T-helper 1 cell treated with Interleukin-12 subunit alpha and Interleukin-12 subunit beta and Interleukin-4 antibody, amounts not matched to agents 30 μg/mL and 1 μg/mL, for 36 hours (primary cell): ENCODE measurements at regions not wholly inside any gene's neighbourhood (a gene's known extent, or its start where the extent isn't known, plus 50 kb on each side); places are given as distances from the start of the nearest gene placed in this dataset.

Experiments used
- H3K27ac Mint-ChIP-seq: one replicate; pipeline ENCODE4 v1.8.0; 2021; ENCODE audit warnings: mild to moderate bottlenecking, mixed read lengths
- H3K27me3 Mint-ChIP-seq: one replicate; pipeline ENCODE4 v1.8.0; 2021; ENCODE audit warnings: low read depth, mixed read lengths
- H3K36me3 Mint-ChIP-seq: one replicate; pipeline ENCODE4 v1.8.0; 2021; ENCODE audit warnings: low read depth, mixed read lengths
- H3K4me1 Mint-ChIP-seq: one replicate; pipeline ENCODE4 v1.8.0; 2021; ENCODE audit warnings: low read depth, mixed read lengths
- H3K4me3 Mint-ChIP-seq: one replicate; pipeline ENCODE4 v1.8.0; 2021; ENCODE audit warnings: mild to moderate bottlenecking, moderate library complexity, mixed read lengths
- H3K9me3 Mint-ChIP-seq: one replicate; pipeline ENCODE4 v1.8.0; 2021; ENCODE audit warnings: mixed read lengths

GRCh38 chr3:111244760-111245159 is 173.1 kb downstream of the NECTIN3 start:
- Mint-ChIP-seq H3K27ac (no peak overlapping the region), H3K36me3 (peaks cover 15% of the 10 kb centered on the region), H3K4me3 (no peak overlapping the region), H3K9me3 (peaks cover 24% of the 10 kb centered on the region), H3K27me3 (no peaks in the 10 kb centered on the region), H3K4me1 (peaks cover 16% of the 10 kb centered on the region)

DNA sequence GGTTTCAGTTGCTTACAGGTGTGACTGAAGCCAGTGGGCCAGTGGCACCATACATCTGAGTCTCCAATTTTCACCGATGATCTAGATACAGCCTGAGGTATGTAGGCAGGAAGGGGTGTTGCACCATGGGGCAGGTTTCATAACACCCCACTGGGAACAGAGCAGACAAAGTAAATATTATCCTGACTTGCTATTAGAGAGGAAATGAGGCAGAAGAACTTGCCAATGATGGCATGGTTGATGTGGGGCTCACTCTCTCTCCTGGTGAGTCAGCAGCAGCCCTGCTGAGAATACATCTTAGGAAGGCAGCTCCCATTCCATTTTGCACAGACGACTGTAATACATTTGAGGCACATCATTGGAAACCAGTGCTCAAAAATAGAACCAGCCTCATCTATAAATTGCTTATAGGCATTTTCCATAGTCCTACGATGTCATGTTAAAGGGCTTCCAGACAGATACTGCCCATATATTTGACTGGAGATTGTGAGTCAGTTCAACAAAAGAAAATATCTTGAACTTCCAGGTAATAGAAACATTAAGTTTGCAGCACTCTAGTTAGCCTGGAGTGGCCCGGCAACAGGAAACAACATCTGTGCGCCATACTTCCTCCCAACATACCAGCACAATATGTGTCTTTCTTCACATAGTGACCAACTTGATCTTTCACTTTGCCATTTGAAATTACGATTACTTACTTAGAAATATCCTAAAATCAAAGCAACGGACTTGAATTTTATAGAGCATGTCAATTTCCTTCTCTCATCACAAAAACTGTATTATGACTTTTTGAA is 175.5 kb downstream of the NECTIN3 start:
- H3K27ac Mint-ChIP-seq: no peak overlapping the region
- peaks cover 9% of the 10 kb centered on the region for H3K36me3 Mint-ChIP-seq
- peaks cover 4% of the 10 kb centered on the region for H3K27me3 Mint-ChIP-seq
- peaks cover 11% of the 10 kb centered on the region for H3K4me1 Mint-ChIP-seq
- peaks cover 17% of the 10 kb centered on the region for H3K9me3 Mint-ChIP-seq
- H3K4me3 Mint-ChIP-seq: no peak overlapping the region

DNA sequence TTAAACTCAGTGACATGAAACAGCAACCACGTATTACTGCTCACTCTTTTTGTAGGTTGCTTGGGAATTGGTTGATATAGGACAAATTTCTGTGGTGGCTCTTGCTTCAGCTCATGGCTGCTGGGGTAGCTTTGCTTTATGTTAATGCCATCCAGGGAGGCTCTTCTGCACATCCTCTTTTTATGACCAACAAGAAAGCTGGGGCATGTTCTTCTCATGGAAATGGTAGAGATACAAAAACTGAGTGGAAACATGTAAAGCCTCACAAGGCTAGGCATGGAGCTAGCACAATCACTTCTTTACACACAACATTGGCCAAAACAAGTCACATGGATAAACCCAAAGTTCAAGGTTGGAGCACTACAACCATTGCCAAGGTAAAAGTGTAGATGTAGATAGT is 176.8 kb downstream of the NECTIN3 start:
- Mint-ChIP-seq H3K36me3 (peaks cover 9% of the 10 kb centered on the region), H3K27me3 (peaks cover 4% of the 10 kb centered on the region), H3K4me1 (peaks cover 18% of the 10 kb centered on the region), H3K27ac (no peak overlapping the region), H3K4me3 (no peak overlapping the region), H3K9me3 (peaks cover 17% of the 10 kb centered on the region)

DNA sequence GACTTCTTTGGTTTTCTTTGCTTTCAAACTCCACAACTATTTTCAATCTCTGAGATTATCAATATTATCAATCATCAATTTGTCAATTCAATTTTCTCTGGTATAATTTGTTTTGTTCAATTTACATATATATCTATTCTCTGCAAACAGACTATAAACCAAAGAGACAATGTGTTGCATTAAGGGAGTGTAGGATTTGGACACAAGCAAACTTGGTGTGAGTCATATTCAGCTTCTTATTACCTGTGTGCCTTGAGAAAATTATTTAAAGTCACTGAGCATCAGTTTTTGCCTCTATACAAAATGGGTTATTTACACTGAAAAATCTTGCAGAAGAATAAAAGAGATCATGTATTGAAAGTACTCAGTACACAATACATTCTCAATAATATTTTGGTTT is 177.8 kb downstream of the NECTIN3 start:
- Mint-ChIP-seq H3K27me3 (peaks cover 4% of the 10 kb centered on the region), H3K27ac (no peak overlapping the region), H3K4me1 (peaks cover 24% of the 10 kb centered on the region), H3K9me3 (peaks cover 9% of the 10 kb centered on the region), H3K36me3 (peaks cover 7% of the 10 kb centered on the region), H3K4me3 (no peak overlapping the region)

DNA sequence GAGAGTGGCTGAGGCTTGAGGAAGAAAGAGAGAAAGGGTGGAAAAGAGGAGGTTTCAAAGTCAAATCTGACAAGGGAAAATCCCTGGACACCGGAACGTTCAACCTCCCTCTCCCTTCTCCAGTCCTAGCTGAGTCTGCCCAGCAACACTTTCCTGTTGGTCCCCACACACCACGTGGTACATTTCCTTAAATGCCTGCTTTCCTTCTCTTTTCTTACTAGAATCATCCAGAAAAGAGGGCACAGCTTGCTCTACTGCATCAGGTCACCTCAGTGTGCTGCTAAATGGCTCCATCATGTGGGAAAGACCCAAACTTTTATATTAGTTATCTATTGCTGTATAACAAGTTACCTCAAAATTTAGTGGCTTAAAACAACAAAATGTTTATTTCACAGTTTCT is 181.2 kb downstream of the NECTIN3 start:
- Mint-ChIP-seq H3K27me3 (peaks cover 4% of the 10 kb centered on the region), H3K36me3 (peaks cover 8% of the 10 kb centered on the region), H3K4me3 (no peak overlapping the region), H3K4me1 (peaks cover 14% of the 10 kb centered on the region), H3K9me3 (peaks cover 6% of the 10 kb centered on the region), H3K27ac (no peak overlapping the region)

DNA sequence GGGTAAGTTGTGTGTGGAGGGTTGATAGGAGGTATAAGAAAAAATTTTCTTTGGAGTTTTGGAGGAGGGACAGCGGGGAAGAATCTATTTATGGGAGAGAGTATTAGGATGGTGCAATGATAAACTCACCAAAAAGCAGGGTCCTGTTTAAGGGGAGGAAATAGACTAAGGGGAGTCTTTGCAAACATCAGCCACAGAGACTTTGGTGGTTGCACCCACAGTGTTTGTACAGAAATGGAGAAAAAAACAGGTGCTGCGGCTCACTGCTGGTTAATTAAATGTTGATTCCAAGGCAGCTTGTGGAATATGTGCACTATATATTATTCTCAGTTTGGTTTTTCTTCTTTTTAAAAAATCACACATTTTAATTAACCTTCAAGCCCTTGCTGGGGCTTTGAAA is 182.1 kb downstream of the NECTIN3 start:
- Mint-ChIP-seq H3K4me3 (no peak overlapping the region), H3K4me1 (peaks cover 14% of the 10 kb centered on the region), H3K9me3 (peaks cover 6% of the 10 kb centered on the region), H3K27ac (no peak overlapping the region), H3K36me3 (peaks cover 5% of the 10 kb centered on the region), H3K27me3 (peaks cover 8% of the 10 kb centered on the region)

DNA sequence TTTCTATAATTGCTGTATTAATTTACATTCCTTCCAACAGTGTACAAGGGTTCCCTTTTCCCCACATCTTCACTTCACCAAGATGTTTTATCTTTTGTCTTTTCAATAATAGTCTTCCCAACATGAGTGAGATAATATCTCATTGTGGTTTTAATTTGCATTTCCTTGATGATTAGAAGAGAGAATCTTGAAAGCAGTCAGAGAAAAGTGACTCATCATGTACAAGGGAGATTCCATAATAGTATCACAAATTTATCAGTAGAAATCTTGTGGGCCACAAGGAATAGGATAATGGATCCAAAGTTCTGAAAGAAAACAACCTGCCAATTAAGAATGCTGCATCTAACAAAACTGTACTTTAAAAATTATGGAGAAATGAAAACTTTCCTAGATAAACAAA is 189.3 kb downstream of the NECTIN3 start:
- H3K27me3 Mint-ChIP-seq: peaks cover 15% of the 10 kb centered on the region
- no peak overlapping the region for H3K4me3 Mint-ChIP-seq
- peak overlapping the region; percentile 13 for H3K27ac Mint-ChIP-seq
- H3K4me1 Mint-ChIP-seq: peaks cover 17% of the 10 kb centered on the region
- H3K36me3 Mint-ChIP-seq: peaks cover 8% of the 10 kb centered on the region
- H3K9me3 Mint-ChIP-seq: peaks cover 30% of the 10 kb centered on the region

- Mint-ChIP-seq H3K4me3 (no peak overlapping the region), H3K27ac (no peak overlapping the region), H3K27me3 (peaks cover 1% of the 10 kb centered on the region), H3K9me3 (peaks cover 15% of the 10 kb centered on the region), H3K4me1 (no peaks in the 10 kb centered on the region), H3K36me3 (peaks cover 4% of the 10 kb centered on the region)
These were observed 198.2 kb downstream of the NECTIN3 start for GRCh38 chr3:111269777-111270176.

GRCh38 chr3:111277226-111277625 is 205.6 kb downstream of the NECTIN3 start:
- peaks cover 29% of the 10 kb centered on the region for H3K4me1 Mint-ChIP-seq
- peaks cover 5% of the 10 kb centered on the region for H3K27me3 Mint-ChIP-seq
- H3K36me3 Mint-ChIP-seq: no peaks in the 10 kb centered on the region
- H3K9me3 Mint-ChIP-seq: no peaks in the 10 kb centered on the region
- no peak overlapping the region for H3K4me3 Mint-ChIP-seq
- H3K27ac Mint-ChIP-seq: no peak overlapping the region

DNA sequence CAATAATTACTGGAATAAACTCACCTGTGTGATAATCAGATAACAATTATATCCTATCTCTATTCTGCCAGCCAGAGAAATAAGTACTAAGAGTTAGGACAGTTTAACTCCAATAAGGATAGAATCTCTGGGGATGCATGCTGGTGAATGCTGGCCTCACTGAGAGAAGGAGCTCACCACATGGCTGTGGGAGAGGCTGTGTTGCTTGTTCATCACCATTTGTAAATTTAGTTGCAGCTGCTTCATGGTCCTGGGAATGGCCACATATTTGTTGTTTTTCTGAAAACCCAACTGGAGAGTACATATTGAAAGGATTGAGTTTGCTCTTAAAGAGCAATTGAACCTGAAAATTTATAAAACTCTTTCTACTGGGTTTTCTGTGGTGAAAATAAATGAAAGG is 207.3 kb downstream of the NECTIN3 start:
- Mint-ChIP-seq H3K27ac (no peak overlapping the region), H3K4me3 (no peak overlapping the region)

GRCh38 chr3:111282024-111282423 is 210.4 kb downstream of the NECTIN3 start:
- Mint-ChIP-seq H3K9me3 (peaks cover 3% of the 10 kb centered on the region), H3K27me3 (no peaks in the 10 kb centered on the region), H3K4me3 (no peak overlapping the region), H3K36me3 (no peaks in the 10 kb centered on the region), H3K4me1 (peaks cover 37% of the 10 kb centered on the region), H3K27ac (no peak overlapping the region)

More for the DNA sequence above, 207.3 kb downstream of the NECTIN3 start:
- Mint-ChIP-seq H3K4me1 (peaks cover 35% of the 10 kb centered on the region), H3K9me3 (no peaks in the 10 kb centered on the region), H3K36me3 (no peaks in the 10 kb centered on the region), H3K27me3 (peaks cover 5% of the 10 kb centered on the region)

DNA sequence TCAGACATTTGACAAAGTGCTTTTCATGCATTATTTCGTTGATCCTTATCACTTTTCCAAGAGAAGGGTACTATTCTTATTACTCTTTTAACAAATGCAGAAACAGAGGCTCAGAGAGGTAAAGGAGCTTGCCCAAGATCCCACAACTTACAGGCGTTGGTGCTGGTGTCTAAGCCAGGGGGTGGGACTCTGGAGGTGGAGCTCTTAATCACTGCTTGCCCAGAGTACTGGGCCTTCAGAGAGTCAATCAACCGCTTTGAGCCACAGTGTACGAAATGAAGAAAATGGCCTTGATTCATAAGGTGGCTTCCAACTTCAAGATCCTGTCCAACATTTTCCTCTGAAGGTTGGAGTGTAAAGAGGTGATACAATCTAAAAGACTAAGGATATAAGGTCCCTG is 211.5 kb downstream of the NECTIN3 start:
- Mint-ChIP-seq H3K36me3 (no peaks in the 10 kb centered on the region), H3K27ac (no peak overlapping the region), H3K27me3 (no peaks in the 10 kb centered on the region), H3K4me3 (no peak overlapping the region), H3K9me3 (peaks cover 3% of the 10 kb centered on the region), H3K4me1 (peaks cover 31% of the 10 kb centered on the region)

DNA sequence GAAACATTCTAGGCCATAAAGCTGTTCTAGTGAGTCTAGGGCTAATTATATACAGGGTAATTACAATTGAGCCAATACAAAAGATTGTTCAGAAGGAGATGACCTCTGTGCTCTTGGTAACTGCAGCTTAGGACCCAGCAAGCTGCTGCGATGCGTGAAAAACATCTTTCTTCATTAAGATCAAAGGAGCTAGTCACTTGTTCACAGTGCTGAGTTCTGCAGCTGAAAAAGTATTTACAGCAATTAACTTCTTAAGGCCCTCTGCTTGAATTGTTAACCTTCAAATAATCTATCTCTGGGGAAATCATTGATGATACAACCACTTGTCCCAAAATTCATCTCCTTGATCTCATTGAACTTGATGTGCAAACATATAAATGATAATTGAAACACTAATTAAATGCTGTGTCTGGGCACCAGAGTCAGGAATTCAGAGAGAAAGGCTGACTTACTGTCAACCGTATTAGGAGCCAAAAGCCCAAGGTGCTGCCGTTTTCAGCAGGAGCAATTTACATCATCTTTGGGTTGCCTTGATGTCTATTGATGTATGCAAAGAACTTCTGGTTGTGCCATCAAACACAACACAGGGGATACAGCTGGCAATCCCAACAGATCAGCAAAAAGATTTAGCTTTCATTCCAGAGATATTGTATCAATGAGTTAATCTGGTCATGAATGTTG is 213.0 kb downstream of the NECTIN3 start:
- H3K4me3 Mint-ChIP-seq: no peak overlapping the region
- no peak overlapping the region for H3K27ac Mint-ChIP-seq
- H3K36me3 Mint-ChIP-seq: no peaks in the 10 kb centered on the region

GRCh38 chr3:111285184-111285538 is 213.5 kb downstream of the NECTIN3 start:
- peaks cover 27% of the 10 kb centered on the region for H3K4me1 Mint-ChIP-seq
- no peak overlapping the region for H3K4me3 Mint-ChIP-seq
- no peaks in the 10 kb centered on the region for H3K27me3 Mint-ChIP-seq
- no peaks in the 10 kb centered on the region for H3K36me3 Mint-ChIP-seq
- H3K27ac Mint-ChIP-seq: no peak overlapping the region
- peaks cover 3% of the 10 kb centered on the region for H3K9me3 Mint-ChIP-seq

More for the DNA sequence above, 213.0 kb downstream of the NECTIN3 start:
- Mint-ChIP-seq H3K4me1 (peaks cover 27% of the 10 kb centered on the region), H3K9me3 (peaks cover 3% of the 10 kb centered on the region), H3K27me3 (no peaks in the 10 kb centered on the region)

DNA sequence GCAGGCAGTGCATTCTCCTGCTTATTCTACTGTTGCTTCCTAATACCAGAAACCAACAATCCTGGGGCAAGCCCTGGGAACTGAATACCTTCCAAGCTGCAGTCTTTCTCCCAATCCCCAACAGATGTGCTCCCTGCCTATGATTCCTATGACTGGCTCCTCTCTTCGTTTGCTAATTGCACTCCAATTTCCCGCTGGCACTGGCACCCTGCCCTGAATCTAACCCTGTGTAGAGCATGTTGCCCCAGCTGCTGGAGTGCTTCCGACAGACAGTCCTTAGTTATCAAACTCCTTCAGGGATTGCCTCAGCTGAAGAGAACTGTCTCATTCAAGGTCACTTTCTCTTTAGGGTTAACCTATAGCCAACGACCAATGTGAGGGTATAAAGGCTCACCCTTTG is 214.1 kb downstream of the NECTIN3 start:
- Mint-ChIP-seq H3K27ac (no peak overlapping the region), H3K4me3 (no peak overlapping the region), H3K27me3 (no peaks in the 10 kb centered on the region), H3K4me1 (peaks cover 27% of the 10 kb centered on the region), H3K9me3 (peaks cover 3% of the 10 kb centered on the region), H3K36me3 (no peaks in the 10 kb centered on the region)
